ENCODE measurements at regions not wholly inside any gene's neighbourhood (a gene's known extent, or its start where the extent isn't known, plus 50 kb on each side); places are given as distances from the start of the nearest gene placed in this dataset.

- TF ChIP-seq HMG20B (CRISPR knock-in tag; conservative IDR thresholded peaks at IDR 0.05): 0 out of 2 replicates have a peak, but pooled peaks have one; percentile 55
- TF ChIP-seq ZBTB26 (CRISPR knock-in tag; IDR thresholded peaks at IDR 0.05; ENCODE audit: borderline replicate concordance): 0 out of 2 replicates have a peak, but pooled peaks have one; percentile 20
- no peak for TF ChIP-seq TRIM22 (IDR thresholded peaks at IDR 0.05)
- peak; percentile 35; the same call in 1 of the 2 replicates for TF ChIP-seq MEIS1 (CRISPR knock-in tag; IDR thresholded peaks at IDR 0.05; ENCODE audit: borderline replicate concordance)
- TF ChIP-seq ZNF143 (CRISPR knock-in tag; IDR thresholded peaks at IDR 0.05): peak; percentile 70
- TF ChIP-seq ZBTB8A (CRISPR knock-in tag; IDR thresholded peaks at IDR 0.05; ENCODE audit: borderline replicate concordance, low read depth): no peak
- TF ChIP-seq KLF13 (CRISPR knock-in tag; IDR thresholded peaks at IDR 0.05): no peak
- no peak; the same call in 1 of the 2 replicates for TF ChIP-seq GZF1 (CRISPR knock-in tag; IDR thresholded peaks at IDR 0.05)
- no peak for TF ChIP-seq ZNF720 (CRISPR knock-in tag; IDR thresholded peaks at IDR 0.05)
- peak; percentile 56 for TF ChIP-seq ASH2L (IDR thresholded peaks at IDR 0.05; ENCODE audit: insufficient read length, low read depth, low read length)
- no peak for TF ChIP-seq ZFYVE20 (CRISPR knock-in tag; IDR thresholded peaks at IDR 0.05; ENCODE audit: borderline replicate concordance, low read depth)
- no peak for TF ChIP-seq KLF15 (CRISPR knock-in tag; IDR thresholded peaks at IDR 0.05; ENCODE audit: borderline replicate concordance)
- no peak for TF ChIP-seq ZIK1 (CRISPR knock-in tag; IDR thresholded peaks at IDR 0.05; ENCODE audit: borderline replicate concordance, low read depth)
- TF ChIP-seq GABPB1 (CRISPR knock-in tag; IDR thresholded peaks at IDR 0.05): no peak
- TF ChIP-seq ATF5 (CRISPR knock-in tag; IDR thresholded peaks at IDR 0.05; ENCODE audit: low read depth): no peak
- no peak; the same call in 1 of the 2 replicates for TF ChIP-seq RNF2 (conservative IDR thresholded peaks at IDR 0.05; ENCODE audit: low read depth)
- peak; percentile 31; the same call in 1 of the 3 replicates for TF ChIP-seq MXI1 (IDR thresholded peaks at IDR 0.05; ENCODE audit: borderline replicate concordance, low read depth, low read length)
- TF ChIP-seq ARID5B (CRISPR knock-in tag; IDR thresholded peaks at IDR 0.05): peak; percentile 94
- TF ChIP-seq MZF1 (CRISPR knock-in tag; IDR thresholded peaks at IDR 0.05; ENCODE audit: borderline replicate concordance): no peak
- TF ChIP-seq CSRNP2 (CRISPR knock-in tag; conservative IDR thresholded peaks at IDR 0.05; ENCODE audit: low read depth): no peak
Observed at GRCh38 chr20:6704132-6704861, 63.2 kb upstream of the BMP2 start (continued).
